NCI-H524 treated with DMSO at 0.1 percent for 48 hours (cell line): ENCODE measurements at regions not wholly inside any gene's neighbourhood (a gene's known extent, or its start where the extent isn't known, plus 50 kb on each side); places are given as distances from the start of the nearest gene placed in this dataset.
"Not testable (repeated sequence)": the region's sequence is repeated elsewhere in the genome, so short reads cannot be mapped to it uniquely, and the experiment has no call there.

ENCODE experiments used
- DNase-seq: peaks from one replicate; lab custom pipeline; 2025; lab: John Stamatoyannopoulos, UW

DNA sequence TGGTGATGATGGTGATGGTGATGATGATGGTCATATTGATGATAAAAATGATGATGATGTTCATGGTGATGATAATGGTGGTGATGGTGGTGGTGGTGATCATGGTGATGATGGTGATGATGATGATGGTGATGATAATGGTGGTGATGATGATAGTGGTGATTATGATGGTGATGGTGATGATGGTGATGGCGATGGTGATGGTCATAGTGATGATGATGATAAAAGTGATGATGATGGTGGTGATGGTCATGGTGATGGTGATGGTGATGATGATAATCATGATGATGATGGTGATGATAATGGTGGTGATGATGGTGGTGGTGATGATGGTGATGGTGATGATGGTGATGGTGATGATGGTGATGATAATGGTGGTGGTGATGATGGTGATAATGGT lies 478.7 kb downstream of the TYW1 start:
- DNase-seq = no peak

DNA sequence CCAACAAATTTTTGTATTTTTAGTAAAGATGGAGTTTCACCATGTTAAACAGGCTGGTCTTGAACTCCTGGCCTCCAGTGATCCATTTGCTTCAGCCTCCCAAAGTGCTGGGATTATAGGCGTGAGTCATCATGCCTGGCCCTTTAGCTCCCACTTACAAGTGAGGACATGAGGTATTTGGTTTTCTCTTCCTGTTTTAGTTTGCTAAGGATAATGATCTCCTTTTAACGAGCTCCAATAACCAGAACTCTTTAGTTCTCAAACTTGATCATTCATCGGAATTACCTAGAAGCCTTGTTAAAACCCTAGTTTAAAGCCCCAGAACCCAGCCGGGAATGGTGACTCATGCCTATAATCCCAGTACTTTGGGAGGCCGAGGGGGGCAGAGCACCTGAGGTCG lies 481.4 kb downstream of the TYW1 start:
- DNase-seq = no peak

DNA sequence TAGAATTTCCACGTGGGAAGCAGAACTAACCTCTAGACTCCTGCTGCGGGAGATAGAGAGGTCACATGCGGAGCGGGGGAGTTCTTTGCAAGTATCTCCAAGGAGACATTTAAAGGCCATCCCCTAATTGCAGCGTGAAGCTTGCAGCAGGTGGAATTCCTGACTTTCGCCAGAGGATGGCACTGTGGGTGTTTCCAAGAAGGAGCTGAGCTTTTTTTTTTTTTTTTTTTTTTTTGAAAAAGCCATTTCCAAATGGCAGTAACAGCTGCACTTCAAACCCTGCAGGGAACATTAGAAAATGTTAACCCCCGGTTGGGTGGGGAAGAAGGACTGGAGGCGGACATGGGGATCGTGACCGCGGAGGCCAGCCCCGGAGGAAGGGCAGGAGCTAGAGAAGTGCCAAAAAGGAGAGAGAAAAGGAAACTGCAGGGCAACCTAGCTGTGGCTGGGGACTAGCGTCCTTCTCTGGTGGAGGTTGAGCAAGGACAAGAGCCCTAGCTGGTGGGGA lies 487.7 kb downstream of the TYW1 start:
- DNase-seq = peak; percentile 47

GRCh38 chr7:67486401-67486800 lies 489.8 kb downstream of the TYW1 start:
- no peak for DNase-seq

GRCh38 chr7:67487316-67487715 lies 490.7 kb downstream of the TYW1 start:
- DNase-seq = no peak

DNA sequence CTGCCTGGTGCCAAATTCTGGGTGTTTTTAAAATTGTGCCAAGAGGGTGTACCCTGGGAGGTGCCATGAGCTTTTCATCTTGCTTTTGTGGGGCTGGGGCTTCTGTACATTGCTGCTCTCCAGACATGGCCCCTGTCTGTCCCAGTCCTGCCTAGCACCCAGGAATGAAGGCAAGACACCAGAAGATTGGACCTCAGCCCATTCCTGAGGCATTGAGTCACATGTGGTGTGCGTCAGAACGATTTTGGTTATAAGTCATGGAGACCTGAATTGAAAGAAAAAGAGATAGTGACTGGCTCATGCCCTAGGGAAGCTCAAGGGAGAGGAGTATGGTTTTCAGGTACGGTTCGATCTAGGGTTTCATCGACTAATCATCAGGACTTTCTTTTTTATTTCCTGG lies 493.2 kb downstream of the TYW1 start:
- no peak for DNase-seq

- DNase-seq = peak; percentile 85
These were observed 496.7 kb downstream of the TYW1 start for GRCh38 chr7:67493366-67493765.

DNA sequence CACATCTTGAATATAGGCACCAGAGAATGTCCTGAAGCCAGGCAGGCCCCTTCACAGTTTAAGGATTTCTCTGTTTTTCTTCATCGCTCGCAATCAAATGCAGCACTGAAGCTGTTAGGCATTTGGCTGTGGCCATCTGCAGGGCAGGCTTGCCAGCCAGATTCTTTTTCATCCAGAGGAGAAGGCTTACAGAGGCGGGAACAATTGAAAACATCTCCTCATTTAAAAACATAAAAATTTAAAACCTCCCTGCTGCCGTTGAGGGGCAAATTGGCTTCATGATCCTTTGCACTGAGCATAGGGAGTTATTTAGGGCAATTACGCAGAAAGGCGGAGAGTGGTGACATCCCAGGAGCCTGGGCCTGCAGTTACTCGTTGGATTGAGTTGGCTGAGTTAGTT lies 500.0 kb downstream of the TYW1 start:
- no peak for DNase-seq

DNA sequence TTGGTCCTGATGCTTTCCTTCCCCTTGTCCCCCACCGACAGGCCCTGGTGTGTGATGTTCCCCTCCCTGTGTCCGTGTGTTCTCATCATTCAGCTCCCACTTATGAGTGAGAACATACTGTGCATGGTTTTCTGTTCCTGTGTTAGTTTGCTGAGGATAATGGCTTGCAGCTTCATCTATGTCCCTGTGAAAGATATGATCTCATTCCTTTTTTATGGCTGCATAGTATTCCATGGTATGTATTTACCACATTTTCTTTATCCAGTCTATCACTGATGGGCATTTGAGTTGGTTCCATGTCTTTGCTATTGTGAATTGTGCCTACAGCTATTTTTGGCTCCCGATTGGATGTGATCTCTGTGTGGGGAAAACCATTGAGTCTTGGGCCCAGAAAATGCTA lies 501.3 kb downstream of the TYW1 start:
- not testable (repeated sequence) for DNase-seq

- DNase-seq = no peak
These were observed 506.3 kb downstream of the TYW1 start for GRCh38 chr7:67502929-67503328.

GRCh38 chr7:67505449-67505848 lies 508.8 kb downstream of the TYW1 start:
- no peak for DNase-seq

DNA sequence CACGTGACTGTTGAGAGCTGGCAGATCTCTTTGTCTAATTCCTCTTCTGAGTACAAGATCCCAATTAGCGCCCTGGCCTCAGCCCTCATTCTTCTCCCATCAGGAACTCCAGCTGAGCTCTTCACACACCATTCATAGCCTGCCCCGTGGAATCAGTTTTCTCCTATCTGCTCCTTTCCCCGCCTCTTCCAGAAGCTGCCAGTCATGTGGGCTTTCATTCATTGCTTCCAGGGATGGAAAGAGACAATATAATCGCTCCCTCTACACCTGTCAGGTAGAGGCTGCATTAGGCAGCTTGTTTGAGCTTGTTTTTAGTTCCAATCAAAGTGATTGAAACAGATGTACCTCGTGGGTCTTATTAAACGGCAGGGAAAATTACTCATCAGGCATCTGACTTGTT lies 515.8 kb downstream of the TYW1 start:
- DNase-seq = peak; percentile 67

- no peak for DNase-seq
These were observed 521.9 kb downstream of the TYW1 start for GRCh38 chr7:67518580-67518979.

- no peak for DNase-seq
These were observed 522.5 kb downstream of the TYW1 start for GRCh38 chr7:67519171-67519570.

DNA sequence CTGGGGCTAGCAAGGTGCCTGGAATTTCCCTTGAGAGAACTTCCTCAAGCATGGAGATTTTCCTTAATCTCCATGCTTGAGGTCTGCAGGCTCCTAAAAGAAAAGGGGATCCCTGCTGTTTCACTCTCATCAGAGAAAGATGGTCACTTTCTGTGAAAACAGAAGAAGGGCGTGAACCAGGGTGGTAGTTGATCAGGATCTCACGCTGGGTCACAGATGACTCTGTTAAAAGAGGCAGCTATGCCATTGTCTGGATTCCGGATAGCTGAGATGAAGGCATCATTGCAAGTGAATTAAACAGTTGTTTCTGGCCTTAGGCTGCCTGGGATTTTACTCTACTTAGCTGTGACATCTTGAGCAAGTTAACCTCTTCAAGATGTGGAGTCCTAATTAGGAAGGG lies 525.9 kb downstream of the TYW1 start:
- no peak for DNase-seq

DNA sequence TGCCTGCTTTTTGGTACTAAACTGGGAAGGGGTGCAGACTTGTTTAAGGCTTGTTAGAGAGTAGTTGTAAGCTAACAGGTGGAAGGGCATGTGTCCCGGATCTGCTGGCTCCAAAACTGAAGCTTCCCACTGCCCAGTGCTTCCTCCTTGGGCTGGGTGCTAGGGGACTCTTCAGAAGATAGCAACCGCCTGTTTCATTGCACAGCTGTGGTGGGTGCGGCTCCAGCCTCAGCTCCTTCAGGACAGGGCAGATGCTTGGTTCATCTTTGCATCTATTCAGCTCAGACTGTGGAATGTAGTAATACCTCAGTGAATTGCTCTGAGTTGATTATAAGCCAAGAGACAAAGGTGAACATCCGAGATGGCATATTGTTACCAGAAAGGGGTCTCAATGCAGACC lies 527.1 kb downstream of the TYW1 start:
- DNase-seq = peak; percentile 85

DNA sequence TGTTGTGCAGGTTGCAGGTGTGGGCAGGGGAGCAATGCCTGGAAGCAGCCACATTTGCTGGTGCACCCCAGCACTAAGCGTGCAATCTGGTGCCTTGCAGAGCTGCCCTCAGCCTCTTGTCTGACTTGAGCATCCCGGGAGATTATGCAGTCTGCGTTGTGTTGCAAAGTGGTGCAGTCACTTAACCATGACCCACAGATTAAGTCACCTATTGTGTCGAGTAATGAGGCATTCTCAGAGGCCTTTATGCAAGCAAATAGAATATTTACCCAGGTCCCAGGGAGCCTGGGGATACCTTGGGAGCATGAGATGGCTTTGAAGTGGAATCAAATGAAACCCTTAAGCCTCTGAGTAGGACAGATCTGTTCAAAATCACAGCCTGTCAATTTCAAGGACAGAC lies 529.0 kb downstream of the TYW1 start:
- DNase-seq = no peak

GRCh38 chr7:67535241-67535989 lies 538.8 kb downstream of the TYW1 start:
- no peak for DNase-seq

DNA sequence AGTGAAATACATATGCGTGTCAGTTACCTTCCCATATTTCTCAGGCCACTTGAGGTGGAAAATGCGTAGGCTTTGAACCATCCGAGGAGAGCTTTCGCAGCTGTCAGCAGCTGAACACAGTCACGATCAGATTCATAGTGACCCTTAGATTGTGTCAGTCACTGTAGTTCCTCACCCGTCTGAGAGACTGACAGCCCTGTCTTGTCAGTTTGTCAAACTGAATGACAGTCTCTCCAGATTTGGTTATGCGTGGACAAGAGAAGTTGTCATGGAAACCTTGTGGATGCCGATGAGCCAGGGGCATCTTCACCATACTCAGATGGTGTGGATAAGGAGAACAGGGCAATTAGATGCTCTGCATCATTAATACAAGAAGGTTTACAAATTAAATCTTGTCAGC lies 546.3 kb downstream of the TYW1 start:
- DNase-seq = no peak

DNA sequence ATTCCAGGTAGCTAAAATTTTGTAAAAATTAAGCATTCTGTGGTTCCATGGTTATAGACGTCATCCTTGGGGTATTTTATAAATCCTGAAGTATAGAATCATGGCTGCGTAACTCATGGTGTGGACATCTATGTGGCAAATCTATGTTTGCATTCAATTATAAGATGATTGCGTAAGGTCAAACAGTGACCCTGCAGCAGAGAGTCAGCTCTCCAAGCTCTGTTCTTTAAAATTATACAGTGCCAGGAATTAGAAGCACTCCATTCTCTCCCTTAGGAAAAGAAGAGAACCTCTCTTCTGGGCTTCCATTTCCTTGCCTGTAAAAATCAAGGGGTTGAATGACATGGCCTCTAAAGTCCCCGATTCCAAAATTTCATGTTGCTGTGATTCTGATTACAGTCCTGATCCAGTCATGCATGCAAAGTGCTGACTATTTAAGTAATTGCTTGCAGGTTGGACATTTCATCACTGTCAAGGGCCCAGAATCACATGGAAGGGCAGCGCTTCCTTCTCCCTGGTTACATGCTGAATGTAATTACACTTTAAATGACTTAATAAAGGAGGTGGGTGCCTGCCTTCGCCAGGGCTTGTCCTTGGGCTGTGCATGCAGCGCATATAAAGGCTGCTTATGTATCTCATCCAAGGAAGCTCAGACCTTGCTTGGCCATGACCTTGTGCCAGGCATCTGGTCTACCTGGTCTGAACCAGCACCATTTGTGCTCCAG lies 550.7 kb downstream of the TYW1 start:
- no peak for DNase-seq

DNA sequence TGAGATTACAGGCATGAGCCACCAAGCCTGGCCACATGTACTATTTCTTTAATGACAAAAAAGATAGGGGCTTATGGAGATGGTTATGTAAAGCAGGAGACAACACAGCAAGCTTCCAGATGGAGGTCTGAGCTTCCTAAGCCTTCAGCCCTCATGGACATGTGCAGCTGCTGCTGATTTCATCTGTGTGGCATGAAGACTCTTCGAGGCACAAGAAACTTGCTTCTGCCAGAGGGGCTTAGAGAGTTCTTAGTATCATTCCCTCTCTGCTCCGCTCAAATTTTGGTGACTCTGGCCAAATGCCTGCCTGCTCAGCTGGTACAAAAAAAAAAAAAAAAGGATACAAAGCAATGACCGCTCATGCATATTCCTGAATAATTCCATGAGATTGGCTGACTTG lies 552.5 kb downstream of the TYW1 start:
- DNase-seq = no peak

- DNase-seq = peak; percentile 38
These were observed 554.3 kb downstream of the TYW1 start for GRCh38 chr7:67550801-67551436.

- DNase-seq = no peak
These were observed 556.1 kb downstream of the TYW1 start for GRCh38 chr7:67552738-67553137.
